SK-N-MC (cell line): ENCODE measurements at regions not wholly inside any gene's neighbourhood (a gene's known extent, or its start where the extent isn't known, plus 50 kb on each side); places are given as distances from the start of the nearest gene placed in this dataset.

ENCODE experiments used
- DNase-seq: peaks from one replicate; pipeline ENCODE4 v3.0.0-alpha.2; 2011; ENCODE audit warnings: low read depth, low spot score
- H3K27ac ChIP-seq: fragments of 200-600 bp; sonication (generic); 2 replicates; pipeline ENCODE4 v1.5.1; 2016; ENCODE audit warnings: mixed run types
- H3K36me3 ChIP-seq: fragments of 200-600 bp; sonication (generic); 2 replicates; pipeline ENCODE4 v1.6.1; 2017; ENCODE audit warnings: antibody characterized with exemption, low read length, mixed read lengths; ENCODE audit not compliant: insufficient read depth
- H3K4me3 ChIP-seq: fragments of 200-600 bp; sonication (generic); 2 replicates; pipeline ENCODE4 v1.5.1; 2016
- H3K9ac ChIP-seq: fragments of 200-600 bp; sonication (generic); 2 replicates; pipeline ENCODE4 v1.8.0; 2017; ENCODE audit warnings: mixed run types, mixed read lengths; ENCODE audit not compliant: insufficient read length
- H3K9me3 ChIP-seq: fragments of 200-600 bp; sonication (generic); 2 replicates; pipeline ENCODE4 v1.6.1; 2017; ENCODE audit warnings: low read depth, mild to moderate bottlenecking, antibody characterized with exemption, low read length, moderate library complexity, mixed read lengths
- EZH2 ChIP-seq: fragments of 200-600 bp; sonication (generic); IDR thresholded peaks from one replicate; pipeline ENCODE4 v1.6.1; 2017; ENCODE audit warnings: antibody characterized with exemption
- FOXP2 ChIP-seq: optimal IDR thresholded peaks from 2 replicates; pipeline ENCODE3; 2011; ENCODE audit warnings: mild to moderate bottlenecking, moderate library complexity; ENCODE audit not compliant: insufficient read depth; ENCODE audit errors: extremely low read length, control extremely low read depth
- POLR2AphosphoS5 ChIP-seq: IDR thresholded peaks from 2 replicates; pipeline ENCODE4 v1.6.1; 2012; ENCODE audit warnings: mild to moderate bottlenecking, low read depth, low read length, borderline replicate concordance

DNA sequence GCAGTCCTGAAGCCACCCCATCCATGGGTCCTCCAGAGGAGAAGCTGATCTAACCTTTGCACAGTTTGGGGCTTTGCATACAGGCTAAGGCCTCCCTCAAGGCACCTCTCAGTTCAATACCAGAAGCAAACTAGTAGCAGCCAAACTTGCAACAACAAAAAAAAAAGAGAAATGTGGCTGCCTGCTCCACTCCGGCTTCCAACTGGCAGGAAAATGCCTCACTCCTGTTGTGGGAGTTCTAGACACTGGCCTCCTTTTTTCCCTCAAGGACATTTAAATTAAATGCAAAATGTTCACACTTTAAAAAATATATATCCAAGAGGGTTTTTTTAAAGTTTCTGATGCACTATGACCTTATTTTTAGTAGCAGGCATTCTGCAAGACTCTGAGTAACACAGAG is 216.0 kb upstream of the TPM1 start:
- H3K36me3 ChIP-seq = no peaks in the 10 kb centered on the region
- H3K27ac ChIP-seq = no peak overlapping the region
- TF ChIP-seq EZH2 = no peak
- no peak for TF ChIP-seq POLR2AphosphoS5
- no peak for TF ChIP-seq FOXP2
- DNase-seq = no peak
- no peak overlapping the region for H3K4me3 ChIP-seq
- no peak overlapping the region for H3K9ac ChIP-seq
- no peaks in the 10 kb centered on the region for H3K9me3 ChIP-seq

DNA sequence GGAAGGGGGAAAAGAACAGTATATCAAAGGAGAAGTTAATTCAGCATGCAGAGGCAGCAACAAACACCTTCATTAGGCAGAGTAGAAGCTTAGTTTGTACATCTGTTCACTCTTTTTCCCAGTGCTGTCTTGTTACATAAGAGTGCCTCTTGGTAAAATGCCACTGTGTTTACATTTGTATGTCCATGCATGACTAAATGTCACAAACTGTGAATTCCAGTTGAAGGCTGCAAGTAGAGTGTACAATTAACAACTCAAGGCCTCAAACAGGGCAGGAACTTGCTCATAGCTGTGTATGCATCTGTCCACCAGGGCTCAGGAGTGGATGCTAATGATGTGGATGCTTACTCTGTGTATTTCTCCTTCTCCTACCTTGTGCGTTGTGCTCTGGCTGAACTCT is 214.2 kb upstream of the TPM1 start:
- no peak for DNase-seq
- H3K9me3 ChIP-seq = no peaks in the 10 kb centered on the region

DNA sequence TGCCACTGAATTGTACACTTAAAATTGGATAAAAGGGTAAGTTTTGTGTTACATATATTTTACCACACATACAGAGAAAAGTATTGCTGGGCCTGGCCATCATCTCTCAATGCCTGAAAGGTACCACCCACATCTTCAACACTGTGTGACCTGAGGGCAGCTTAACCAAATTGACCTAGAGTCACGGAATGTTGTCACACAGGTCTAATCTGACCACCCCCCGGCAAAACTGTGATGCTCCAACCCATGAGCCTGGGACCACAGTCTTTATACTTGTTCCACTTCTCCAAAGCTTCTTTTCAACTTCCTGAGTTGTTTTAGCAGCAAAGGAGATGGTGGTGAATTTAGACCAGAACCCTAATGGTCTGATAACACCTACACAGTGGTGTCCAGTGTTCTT is 210.3 kb upstream of the TPM1 start:
- TF ChIP-seq EZH2 = no peak
- TF ChIP-seq FOXP2 = no peak
- no peak for TF ChIP-seq POLR2AphosphoS5
- Histone ChIP-seq H3K36me3 (no peaks in the 10 kb centered on the region), H3K4me3 (no peak overlapping the region), H3K27ac (no peak overlapping the region), H3K9ac (no peak overlapping the region), H3K9me3 (no peaks in the 10 kb centered on the region)
- DNase-seq = no peak

More for the DNA sequence above, 214.2 kb upstream of the TPM1 start:
- no peak for TF ChIP-seq POLR2AphosphoS5
- Histone ChIP-seq H3K4me3 (no peak overlapping the region), H3K27ac (no peak overlapping the region), H3K36me3 (no peaks in the 10 kb centered on the region), H3K9ac (no peak overlapping the region)

DNA sequence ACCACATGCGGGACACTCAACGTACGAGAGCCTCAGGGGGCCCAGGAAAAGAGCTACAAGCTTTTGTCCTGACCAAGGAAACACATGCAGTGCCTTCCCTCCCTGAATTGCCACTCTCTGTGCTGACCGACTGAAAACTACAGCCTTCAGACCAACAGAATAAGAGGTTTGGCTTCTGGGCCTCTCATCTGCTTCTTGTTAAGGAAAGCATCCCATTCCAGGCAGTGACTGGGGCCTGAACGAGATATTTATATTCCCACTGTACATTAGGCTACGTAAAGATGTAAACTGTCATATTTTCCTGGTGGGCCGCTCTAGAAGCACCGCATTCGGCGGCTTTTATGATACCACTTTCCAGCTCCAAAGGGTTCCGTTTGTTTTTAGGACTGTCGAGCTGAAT is 208.9 kb upstream of the TPM1 start:
- Histone ChIP-seq H3K36me3 (no peaks in the 10 kb centered on the region), H3K9me3 (no peaks in the 10 kb centered on the region), H3K27ac (no peak overlapping the region), H3K9ac (no peak overlapping the region), H3K4me3 (no peak overlapping the region)
- no peak for TF ChIP-seq EZH2
- TF ChIP-seq POLR2AphosphoS5 = no peak
- no peak for TF ChIP-seq FOXP2
- DNase-seq = no peak

DNA sequence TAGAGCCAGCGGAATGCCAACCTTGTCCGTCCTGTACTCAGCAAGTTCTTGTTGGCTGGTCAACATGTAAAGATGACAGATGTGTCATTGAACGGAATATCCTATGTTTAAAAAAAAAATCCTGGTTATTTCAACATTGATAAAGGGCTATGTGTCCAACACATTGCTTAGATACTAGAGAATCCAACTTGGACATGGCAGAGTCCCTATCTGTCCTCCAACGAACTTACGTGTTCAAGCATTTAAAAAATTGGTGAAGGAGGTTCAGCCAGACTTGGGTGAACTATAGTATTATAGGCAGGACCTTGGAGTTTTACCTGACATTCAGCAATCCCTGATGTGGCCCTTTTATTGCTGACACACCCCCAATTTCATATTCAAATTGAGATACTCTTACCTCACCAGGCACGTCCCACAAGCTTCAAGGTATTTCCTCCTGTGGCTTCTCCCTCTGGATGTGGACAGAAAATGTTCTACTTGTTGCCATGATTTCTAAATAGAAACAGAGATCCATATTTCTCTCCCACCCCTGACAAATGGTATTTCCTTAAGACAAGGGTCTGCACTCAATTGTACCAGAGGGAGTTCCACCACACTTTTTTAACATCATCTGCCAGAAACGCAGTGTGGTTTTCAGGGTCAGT is 207.7 kb upstream of the TPM1 start:
- DNase-seq = no peak
- TF ChIP-seq EZH2 (no peak), FOXP2 (no peak), POLR2AphosphoS5 (no peak)
- no peak overlapping the region for H3K9ac ChIP-seq
- no peak overlapping the region for H3K4me3 ChIP-seq
- no peaks in the 10 kb centered on the region for H3K9me3 ChIP-seq
- no peak overlapping the region for H3K27ac ChIP-seq
- no peaks in the 10 kb centered on the region for H3K36me3 ChIP-seq

DNA sequence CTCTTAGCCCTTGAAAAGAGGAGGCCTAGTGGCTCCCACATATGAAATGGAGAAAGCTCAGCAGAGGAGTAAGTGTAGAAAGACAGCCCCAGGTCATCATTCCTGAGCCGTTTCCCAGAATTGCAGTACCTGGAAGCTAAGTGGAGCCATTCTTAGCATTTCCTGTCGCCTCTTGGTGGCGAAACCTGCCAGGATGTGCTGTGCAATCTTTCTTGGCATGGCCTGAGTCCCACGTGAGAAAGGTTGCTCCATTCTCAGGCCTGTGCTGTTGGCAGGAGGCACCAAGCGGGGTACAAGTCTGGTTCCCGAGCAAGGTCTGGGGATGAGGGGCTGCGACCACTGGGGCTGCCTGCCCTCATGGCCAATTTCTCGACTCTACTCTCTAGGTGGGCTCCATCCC is 207.2 kb upstream of the TPM1 start:
- H3K27ac ChIP-seq = no peak overlapping the region
- no peak for DNase-seq
- H3K9me3 ChIP-seq = no peaks in the 10 kb centered on the region
- no peak overlapping the region for H3K4me3 ChIP-seq
- H3K9ac ChIP-seq = no peak overlapping the region
- H3K36me3 ChIP-seq = no peaks in the 10 kb centered on the region
- TF ChIP-seq FOXP2 (no peak), EZH2 (no peak), POLR2AphosphoS5 (no peak)

DNA sequence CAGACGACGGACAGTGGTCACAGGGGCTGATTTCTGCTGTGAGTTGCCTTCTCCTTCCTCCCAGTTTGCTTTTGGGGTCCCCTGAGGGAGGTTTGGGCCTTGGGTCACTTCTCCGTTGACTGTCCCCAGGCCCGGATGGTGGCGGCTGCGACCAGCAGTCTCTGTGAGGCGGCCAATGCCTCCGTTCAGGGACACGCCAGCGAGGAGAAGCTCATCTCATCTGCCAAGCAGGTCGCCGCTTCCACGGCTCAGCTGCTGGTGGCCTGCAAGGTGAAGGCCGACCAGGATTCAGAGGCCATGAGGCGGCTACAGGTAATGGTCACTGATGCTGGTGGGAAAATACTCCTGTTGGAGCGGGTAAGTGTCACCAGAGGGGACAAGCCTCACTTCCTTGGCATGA is 206.8 kb upstream of the TPM1 start:
- no peak overlapping the region for H3K4me3 ChIP-seq
- no peaks in the 10 kb centered on the region for H3K36me3 ChIP-seq
- DNase-seq = no peak
- H3K9me3 ChIP-seq = no peaks in the 10 kb centered on the region
- no peak for TF ChIP-seq FOXP2
- TF ChIP-seq POLR2AphosphoS5 = no peak
- no peak for TF ChIP-seq EZH2
- H3K27ac ChIP-seq = no peak overlapping the region
- no peak overlapping the region for H3K9ac ChIP-seq

DNA sequence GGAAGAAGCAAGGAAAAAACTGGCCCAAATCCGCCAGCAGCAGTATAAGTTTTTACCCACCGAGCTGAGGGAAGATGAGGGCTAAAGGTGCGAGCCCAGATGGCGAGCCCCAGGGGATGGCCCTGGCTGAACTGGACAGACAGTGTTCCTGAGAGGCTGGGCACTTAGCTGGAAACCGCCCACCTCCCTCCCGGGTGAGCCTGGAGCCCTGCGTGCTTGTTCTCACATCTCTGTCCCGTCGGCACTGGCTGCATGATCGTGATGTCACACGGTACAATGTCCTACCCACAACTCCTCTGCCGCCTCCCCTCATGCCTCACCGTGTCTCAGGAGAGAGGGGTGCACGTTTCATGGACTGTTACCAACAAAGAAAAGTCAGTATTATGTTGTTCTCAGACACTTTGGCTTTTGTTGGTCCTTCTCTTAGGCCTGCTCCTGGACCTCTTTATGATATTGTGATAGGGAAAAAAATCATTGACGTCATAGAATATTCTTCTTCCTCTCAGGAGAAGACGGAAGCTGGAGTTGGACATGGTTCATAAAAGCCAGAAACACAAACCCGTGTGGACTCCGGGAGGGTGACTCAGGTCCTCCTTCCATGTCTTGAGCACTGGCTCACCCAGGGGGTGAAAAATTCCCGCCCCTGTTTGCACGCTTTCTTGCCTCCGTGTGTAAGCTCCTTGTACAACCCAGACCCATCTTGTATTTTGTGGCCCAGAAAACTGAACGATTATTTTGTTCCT is 201.8 kb upstream of the TPM1 start:
- Histone ChIP-seq H3K9me3 (no peaks in the 10 kb centered on the region), H3K36me3 (no peaks in the 10 kb centered on the region), H3K9ac (no peak overlapping the region), H3K27ac (no peak overlapping the region), H3K4me3 (no peak overlapping the region)
- TF ChIP-seq FOXP2 (no peak), POLR2AphosphoS5 (no peak), EZH2 (no peak)
- DNase-seq = no peak

DNA sequence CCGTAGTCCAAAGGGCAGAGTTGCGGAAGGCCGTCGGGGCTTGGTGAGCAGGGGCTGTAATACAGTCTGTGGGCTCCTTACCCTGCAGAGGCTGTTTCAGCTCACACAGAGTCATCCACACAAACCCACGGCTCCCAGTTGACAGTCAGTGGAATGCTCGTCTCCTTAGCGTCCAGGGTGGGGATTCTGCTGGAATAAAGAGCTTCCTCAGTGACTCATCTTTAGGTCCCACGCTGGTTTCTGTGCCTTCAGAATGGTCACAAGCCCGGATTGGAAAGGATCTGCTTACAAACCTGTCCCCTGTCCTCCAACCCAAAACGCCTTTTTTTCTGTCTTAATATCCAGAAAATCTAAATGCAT is 201.3 kb upstream of the TPM1 start:
- H3K4me3 ChIP-seq = no peak overlapping the region
- DNase-seq = no peak
- no peak for TF ChIP-seq EZH2
- no peak for TF ChIP-seq FOXP2
- no peak for TF ChIP-seq POLR2AphosphoS5
- H3K9ac ChIP-seq = no peak overlapping the region
- H3K36me3 ChIP-seq = no peaks in the 10 kb centered on the region
- H3K27ac ChIP-seq = no peak overlapping the region
- no peaks in the 10 kb centered on the region for H3K9me3 ChIP-seq
